ENCODE measurements at regions not wholly inside any gene's neighbourhood (a gene's known extent, or its start where the extent isn't known, plus 50 kb on each side); places are given as distances from the start of the nearest gene placed in this dataset.

- Histone ChIP-seq H3K4me1 (ENCODE audit: control insufficient read depth, insufficient read depth, low read length, poor library complexity, severe bottlenecking) (no peaks in the 10 kb centered on the region), H3K27ac (ENCODE audit: insufficient read depth, low read length, poor library complexity, severe bottlenecking) (no peak overlapping the region)
- no peak for DNase-seq
These were observed 75.6 kb upstream of the HS3ST5 start for GRCh38 chr6:114418304-114418972.

GRCh38 chr6:114407426-114408035, 64.7 kb upstream of the HS3ST5 start:
- DNase-seq = no peak
- no peaks in the 10 kb centered on the region for H3K9me3 ChIP-seq (ENCODE audit: control insufficient read depth, low read length)
- no peaks in the 10 kb centered on the region for H3K27me3 ChIP-seq (replicated peaks; ENCODE audit: control insufficient read depth, insufficient read depth, low read length, poor library complexity, severe bottlenecking)
- H3K27ac ChIP-seq (ENCODE audit: insufficient read depth, low read length, poor library complexity, severe bottlenecking) = no peak overlapping the region
- no peaks in the 10 kb centered on the region for H3K36me3 ChIP-seq (ENCODE audit: control insufficient read depth, insufficient read depth, low read length)
- H3K4me1 ChIP-seq (ENCODE audit: control insufficient read depth, insufficient read depth, low read length, poor library complexity, severe bottlenecking) = no peaks in the 10 kb centered on the region
- H3K4me3 ChIP-seq (ENCODE audit: insufficient read depth, low read depth, low read length, poor library complexity, severe bottlenecking) = no peak overlapping the region

More at GRCh38 chr6:114418304-114418972, 75.6 kb upstream of the HS3ST5 start:
- Histone ChIP-seq H3K4me3 (ENCODE audit: insufficient read depth, low read depth, low read length, poor library complexity, severe bottlenecking) (no peak overlapping the region), H3K36me3 (ENCODE audit: control insufficient read depth, insufficient read depth, low read length) (no peaks in the 10 kb centered on the region), H3K27me3 (replicated peaks; ENCODE audit: control insufficient read depth, insufficient read depth, low read length, poor library complexity, severe bottlenecking) (no peaks in the 10 kb centered on the region), H3K9me3 (ENCODE audit: control insufficient read depth, low read length) (no peaks in the 10 kb centered on the region)

GRCh38 chr6:114404339-114404955, 61.6 kb upstream of the HS3ST5 start:
- Histone ChIP-seq H3K4me1 (ENCODE audit: control insufficient read depth, insufficient read depth, low read length, poor library complexity, severe bottlenecking) (no peaks in the 10 kb centered on the region), H3K27ac (ENCODE audit: insufficient read depth, low read length, poor library complexity, severe bottlenecking) (no peak overlapping the region), H3K4me3 (ENCODE audit: insufficient read depth, low read depth, low read length, poor library complexity, severe bottlenecking) (no peak overlapping the region), H3K27me3 (replicated peaks; ENCODE audit: control insufficient read depth, insufficient read depth, low read length, poor library complexity, severe bottlenecking) (no peaks in the 10 kb centered on the region), H3K36me3 (ENCODE audit: control insufficient read depth, insufficient read depth, low read length) (no peaks in the 10 kb centered on the region), H3K9me3 (ENCODE audit: control insufficient read depth, low read length) (no peaks in the 10 kb centered on the region)
- no peak for DNase-seq

GRCh38 chr6:114403858-114404257, 61.0 kb upstream of the HS3ST5 start:
- Histone ChIP-seq H3K27me3 (replicated peaks; ENCODE audit: control insufficient read depth, insufficient read depth, low read length, poor library complexity, severe bottlenecking) (no peaks in the 10 kb centered on the region), H3K4me3 (ENCODE audit: insufficient read depth, low read depth, low read length, poor library complexity, severe bottlenecking) (no peak overlapping the region), H3K9me3 (ENCODE audit: control insufficient read depth, low read length) (no peaks in the 10 kb centered on the region), H3K4me1 (ENCODE audit: control insufficient read depth, insufficient read depth, low read length, poor library complexity, severe bottlenecking) (no peaks in the 10 kb centered on the region), H3K36me3 (ENCODE audit: control insufficient read depth, insufficient read depth, low read length) (no peaks in the 10 kb centered on the region), H3K27ac (ENCODE audit: insufficient read depth, low read length, poor library complexity, severe bottlenecking) (no peak overlapping the region)
- no peak for DNase-seq

GRCh38 chr6:114398481-114398880, 55.7 kb upstream of the HS3ST5 start:
- H3K27me3 ChIP-seq (replicated peaks; ENCODE audit: control insufficient read depth, insufficient read depth, low read length, poor library complexity, severe bottlenecking) = no peaks in the 10 kb centered on the region
- H3K4me3 ChIP-seq (ENCODE audit: insufficient read depth, low read depth, low read length, poor library complexity, severe bottlenecking) = no peak overlapping the region
- H3K9me3 ChIP-seq (ENCODE audit: control insufficient read depth, low read length) = no peaks in the 10 kb centered on the region
- H3K36me3 ChIP-seq (ENCODE audit: control insufficient read depth, insufficient read depth, low read length) = no peaks in the 10 kb centered on the region
- no peak overlapping the region for H3K27ac ChIP-seq (ENCODE audit: insufficient read depth, low read length, poor library complexity, severe bottlenecking)
- no peaks in the 10 kb centered on the region for H3K4me1 ChIP-seq (ENCODE audit: control insufficient read depth, insufficient read depth, low read length, poor library complexity, severe bottlenecking)
- DNase-seq = no peak
